ENCODE measurements at regions not wholly inside any gene's neighbourhood (a gene's known extent, or its start where the extent isn't known, plus 50 kb on each side); places are given as distances from the start of the nearest gene placed in this dataset.
"Not testable (repeated sequence)": the region's sequence is repeated elsewhere in the genome, so short reads cannot be mapped to it uniquely, and the experiment has no call there.

DNA sequence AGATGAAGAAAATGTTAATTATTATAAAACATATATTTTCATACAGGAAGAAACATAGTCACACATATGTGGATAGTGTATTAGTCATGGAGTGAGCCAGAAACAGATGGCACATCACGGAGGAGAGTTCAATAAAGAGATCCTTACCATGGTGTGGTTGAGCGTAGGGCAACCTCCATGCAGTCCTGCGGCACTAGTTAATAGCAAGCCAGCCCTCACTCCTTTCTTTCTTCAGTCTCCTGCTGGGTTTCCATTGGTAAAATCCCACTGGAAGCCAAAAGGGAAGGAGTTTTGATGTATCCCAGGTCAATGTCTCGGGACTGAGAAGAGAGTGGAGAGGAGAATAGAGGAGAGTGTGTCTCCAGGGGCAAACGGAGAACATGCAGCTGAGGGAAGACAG, 328.1 kb downstream of the NR4A2 start:
- no peak for DNase-seq

DNA sequence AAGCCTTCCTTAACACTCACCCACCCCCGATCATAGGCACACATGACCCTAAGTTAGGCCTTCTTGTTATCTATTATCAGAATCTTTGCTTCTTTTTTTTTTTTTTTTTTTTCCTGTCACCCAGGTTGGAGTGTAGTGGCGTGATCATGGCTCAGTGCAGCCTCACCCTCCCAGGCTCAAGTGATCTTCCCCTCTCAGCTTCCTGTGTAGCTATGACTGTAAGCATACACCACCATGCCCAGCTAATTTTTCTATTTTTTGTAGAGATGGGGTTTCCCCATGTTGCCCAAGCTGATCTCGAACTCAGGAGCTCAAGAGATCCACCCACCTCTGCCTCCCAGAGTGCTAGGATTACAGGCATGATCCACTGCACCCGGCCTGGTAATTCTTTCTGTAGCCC, 328.7 kb downstream of the NR4A2 start:
- DNase-seq, result no peak

DNA sequence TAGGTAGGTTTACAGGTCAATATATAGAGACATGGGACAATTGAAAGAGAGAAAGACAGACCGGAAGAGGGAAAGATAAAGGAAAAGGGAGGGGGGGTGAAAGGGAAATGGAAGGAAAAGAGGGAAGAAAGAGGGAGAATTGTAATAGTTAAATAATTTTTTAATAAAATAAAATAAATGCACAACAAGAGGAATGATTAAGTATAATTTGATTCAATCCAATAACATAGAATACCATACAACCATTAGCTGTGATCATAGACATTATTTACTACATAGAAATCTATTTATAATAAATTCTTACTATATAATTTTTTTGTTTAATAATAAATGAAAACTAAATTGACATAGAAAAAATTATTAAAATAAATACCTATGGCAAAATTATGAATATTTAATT, 330.7 kb downstream of the NR4A2 start:
- no peak for DNase-seq

DNA sequence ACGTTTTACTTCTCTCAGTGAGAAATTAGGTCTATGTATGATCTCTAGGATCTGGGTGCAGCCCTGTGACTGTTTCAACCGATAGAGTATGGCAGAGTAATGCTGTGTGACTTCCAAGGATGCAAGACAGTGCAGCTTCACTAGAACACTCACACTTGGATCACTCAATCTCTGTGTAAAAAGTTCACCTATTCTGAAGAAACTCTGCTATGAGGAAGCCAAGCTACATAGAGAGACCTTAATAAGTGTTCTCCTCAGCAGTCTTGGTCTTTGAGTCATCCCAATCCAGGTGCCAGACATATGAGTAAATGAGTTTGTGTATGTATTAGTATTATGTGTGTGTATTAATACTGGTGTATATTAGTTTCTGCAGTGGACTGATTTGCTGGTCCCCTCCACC, 335.0 kb downstream of the NR4A2 start:
- no peak for DNase-seq

DNA sequence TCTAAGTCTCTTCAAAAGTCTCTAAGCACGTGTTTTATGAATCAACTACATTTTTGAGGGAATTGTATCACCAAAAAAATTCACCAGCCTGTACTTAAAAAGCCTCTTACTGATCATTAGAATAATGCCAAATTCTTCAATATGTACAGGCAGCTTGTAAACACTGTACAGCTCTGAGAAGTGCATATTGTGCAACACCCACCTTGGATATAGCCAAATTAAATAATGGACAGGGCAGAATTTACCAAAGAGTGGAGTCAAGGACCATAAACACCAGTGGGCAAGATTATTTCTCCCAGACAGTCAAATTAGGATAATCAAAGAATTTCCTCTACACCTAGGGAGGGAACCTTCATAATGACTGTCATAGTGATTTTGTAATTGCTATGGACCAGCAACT, 338.2 kb downstream of the NR4A2 start:
- no peak for DNase-seq

DNA sequence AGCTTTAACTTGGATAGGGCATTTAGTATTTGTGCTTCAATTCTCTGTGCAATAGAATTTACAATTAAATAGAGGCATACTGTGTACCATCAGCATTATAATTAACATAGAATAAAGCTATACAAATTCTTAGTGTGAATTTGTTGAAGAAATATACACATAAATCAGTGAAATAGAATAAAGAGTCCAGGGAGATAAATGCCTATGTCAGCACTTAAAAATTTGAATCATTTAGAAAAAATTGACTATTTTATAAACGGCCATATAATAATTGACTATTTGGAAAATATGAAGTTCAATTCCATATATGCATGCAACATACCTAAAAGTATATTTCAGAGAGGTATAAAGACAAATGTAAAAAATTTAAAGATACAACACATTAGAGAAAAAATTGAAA, 348.7 kb downstream of the NR4A2 start:
- no peak for DNase-seq

DNA sequence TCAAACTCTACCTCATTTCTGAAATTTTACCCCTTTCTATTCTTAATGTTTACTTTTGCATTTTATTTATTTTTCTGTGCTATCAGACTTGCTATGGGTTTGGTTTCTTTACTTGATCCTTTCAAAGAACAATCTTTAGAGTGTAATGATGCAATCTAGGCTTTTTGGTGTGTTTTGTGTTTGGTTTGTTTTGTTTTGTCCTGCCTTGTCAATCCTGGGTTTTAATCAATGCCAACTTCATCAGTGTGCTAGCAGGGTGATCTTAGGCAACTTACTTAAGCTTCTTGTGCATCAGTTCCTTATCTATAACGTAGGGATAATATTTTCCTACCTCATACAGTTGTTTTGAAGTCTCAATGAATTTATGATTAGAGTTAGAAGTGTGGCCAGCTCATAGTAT, 350.4 kb downstream of the NR4A2 start:
- DNase-seq, result no peak

DNA sequence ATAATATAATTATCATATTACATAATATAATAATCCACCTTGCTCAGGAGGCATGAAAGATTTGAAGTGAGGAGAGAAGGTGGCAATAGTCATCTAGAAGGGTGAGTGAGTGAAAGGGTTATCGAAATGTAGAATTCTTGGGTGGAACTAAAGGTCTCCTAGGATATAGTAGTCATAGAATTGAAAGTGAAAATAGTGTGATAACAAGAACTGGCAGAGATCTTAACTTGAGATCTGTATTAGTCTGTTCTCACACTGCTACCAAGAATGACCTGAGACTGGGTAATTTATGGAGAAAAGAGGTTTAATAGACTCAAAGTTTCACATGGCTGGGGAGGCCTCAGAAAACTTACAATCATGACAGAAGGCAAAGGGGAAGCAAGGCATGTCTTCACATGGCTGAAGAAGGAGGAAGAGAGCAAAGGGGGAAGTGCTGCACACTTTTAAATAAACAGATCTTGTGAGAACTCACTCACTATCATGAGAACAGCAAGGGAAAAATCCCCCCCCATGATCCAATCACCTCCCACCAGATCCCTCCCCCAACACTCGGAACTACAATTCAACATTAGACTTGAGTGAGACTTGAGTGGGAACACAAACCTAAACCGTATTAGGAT, 351.5 kb downstream of the NR4A2 start:
- DNase-seq, result no peak

DNA sequence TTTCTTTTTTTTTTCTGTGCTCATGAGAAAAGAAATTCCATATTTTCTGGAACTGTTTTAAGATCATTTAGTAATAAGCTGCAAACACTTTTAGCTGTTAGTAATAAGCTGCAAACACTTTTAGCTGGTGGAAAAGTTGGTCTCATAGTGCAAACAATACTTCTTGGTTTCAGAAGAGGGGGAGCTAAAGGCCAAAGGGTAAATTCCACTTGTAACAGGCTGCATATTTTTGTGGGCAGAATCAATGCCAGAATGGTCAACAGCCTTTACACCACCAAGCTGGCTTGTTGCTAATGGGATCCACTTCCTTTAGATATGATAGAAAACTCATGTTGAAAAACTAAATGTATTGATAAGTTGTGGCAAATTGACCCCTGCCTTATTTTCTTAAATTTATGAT, 356.8 kb downstream of the NR4A2 start:
- DNase-seq, result no peak

DNA sequence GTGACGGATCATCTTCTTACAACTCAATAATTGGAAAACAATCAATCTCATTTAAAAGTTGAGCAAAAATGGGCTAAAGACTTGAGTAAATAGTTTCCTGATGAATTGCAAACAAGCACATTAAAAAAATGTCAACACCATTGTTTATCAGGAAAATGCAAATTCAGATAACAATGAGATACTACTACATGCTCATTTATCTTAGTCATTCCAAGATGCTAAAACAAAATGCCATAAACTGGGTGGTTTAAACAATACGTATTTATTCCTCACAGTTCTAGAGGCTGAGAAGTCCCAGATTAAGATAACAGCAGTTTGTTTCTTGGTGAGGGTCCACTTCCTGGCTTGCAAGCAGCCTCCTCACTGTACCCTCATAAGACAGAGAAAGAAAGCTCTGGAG, 359.6 kb downstream of the NR4A2 start:
- no peak for DNase-seq

DNA sequence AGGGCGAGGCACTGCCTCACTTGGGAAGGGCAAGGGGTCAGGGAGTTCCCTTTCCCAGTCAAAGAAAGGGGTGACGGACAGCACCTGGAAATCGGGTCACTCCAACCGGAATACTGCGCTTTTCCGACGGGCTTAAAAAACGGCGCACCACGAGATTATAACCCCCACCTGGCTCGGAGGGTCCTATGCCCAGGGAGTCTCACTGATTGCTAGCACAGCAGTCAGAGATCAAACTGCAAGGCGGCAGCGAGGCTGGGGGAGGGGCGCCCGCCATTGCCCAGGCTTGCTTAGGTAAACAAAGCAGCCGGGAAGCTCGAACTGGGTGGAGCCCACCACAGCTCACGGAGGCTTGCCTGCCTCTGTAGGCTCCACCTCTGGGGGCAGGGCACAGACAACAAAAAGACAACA, 366.5 kb downstream of the NR4A2 start:
- not testable (repeated sequence) for DNase-seq

DNA sequence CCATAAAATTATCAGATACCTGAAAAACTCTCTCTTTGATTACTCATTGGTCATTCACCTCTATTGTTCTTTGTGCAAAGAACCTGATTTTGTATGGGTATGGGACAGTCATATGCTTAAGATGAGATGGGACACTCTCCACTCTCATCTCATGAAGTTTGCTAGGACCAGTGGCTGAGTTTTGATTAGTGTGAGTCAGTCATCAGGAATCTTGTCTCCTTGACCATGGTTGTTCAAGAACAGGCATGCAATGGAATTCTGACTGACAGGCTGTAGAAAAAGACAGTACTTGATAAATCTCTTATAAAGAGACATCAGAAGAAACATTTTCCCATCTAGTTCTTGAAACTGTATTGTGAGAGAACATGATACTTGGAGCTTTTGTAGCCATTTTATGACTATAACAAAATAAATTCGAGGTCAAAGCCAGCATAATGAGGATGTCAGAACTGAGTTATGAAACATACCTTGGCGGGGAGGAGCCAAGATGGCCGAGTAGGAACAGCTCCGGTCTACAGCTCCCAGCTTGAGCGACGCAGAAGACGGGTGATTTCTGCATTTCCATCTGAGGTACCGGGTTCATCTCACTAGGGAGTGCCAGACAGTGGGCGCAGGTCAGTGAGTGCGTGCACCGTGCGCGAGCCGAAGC, 367.0 kb downstream of the NR4A2 start:
- DNase-seq, result no peak

DNA sequence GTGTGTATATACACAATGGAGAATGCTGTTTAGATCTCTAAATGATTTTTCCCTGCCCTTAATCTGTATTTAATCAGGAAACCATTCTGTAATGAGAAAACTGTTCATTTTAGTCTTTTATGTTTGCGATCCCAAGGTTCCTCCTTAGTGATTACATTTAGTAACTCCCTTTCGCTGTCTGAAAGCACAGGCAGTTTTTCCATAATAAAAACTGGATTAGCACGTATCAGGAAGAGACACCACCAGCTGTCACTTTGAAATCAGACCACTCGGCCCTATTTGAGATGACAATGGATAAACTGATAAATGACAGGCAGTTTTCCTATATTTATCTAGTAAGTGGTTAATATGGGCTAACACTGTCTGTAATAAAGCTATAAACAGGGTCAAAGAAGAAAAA, 370.9 kb downstream of the NR4A2 start:
- no peak for DNase-seq

DNA sequence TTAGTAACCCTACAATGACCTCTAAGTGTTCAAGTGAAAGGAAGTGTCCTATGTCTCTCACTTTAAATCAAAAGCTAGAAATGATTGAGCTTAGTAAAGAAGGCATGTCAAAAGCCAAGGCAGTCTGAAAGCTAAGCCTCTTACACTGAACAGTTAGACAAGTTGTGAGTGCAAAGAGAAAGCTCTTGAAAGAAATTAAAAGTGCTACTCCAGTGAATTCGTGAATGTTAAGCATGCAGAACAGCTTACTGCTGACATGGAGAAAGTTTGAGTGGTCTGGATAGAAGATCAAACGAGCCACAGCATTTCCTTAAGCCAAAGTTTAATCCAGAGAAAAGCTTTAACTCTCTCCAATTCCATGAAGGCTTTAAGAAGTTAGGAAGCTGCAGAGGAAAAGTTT, 373.7 kb downstream of the NR4A2 start:
- no peak for DNase-seq

DNA sequence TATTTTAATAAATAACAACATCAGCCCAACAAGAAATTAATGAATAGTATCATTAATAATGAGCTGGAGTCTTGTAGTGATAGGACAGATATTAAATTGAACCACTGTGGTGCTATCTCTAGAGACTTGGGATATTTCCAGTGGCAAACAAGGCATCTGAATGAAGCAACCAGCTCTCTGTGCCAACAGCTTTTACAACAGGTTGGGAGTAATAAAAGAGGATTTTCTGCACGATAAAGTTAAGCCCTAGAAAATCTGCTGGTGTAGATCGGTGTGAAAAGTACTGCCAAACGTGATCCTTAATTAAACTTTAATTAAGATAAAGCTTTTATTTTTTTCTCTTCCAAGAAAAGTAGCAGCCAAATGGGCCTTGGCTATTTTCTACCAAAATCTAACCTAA, 385.5 kb downstream of the NR4A2 start:
- no peak for DNase-seq

DNA sequence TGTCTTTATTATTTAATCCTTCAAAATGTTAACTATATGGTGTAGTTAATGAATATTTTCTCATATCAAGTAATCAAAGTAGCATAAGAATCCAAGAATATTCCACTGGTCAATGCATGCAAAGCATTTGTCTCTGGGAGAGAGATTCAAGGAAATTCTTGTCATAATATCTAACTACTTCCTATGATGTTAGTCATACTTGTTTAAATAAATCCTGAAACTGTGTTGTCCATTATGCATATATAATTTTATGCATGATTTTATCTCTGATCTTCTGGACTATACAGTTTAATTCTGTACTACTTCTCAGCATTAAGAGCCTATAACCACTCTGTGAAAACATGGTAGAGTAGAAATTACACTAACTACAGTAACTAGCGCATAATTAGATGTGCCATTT, 388.3 kb downstream of the NR4A2 start:
- no peak for DNase-seq

DNA sequence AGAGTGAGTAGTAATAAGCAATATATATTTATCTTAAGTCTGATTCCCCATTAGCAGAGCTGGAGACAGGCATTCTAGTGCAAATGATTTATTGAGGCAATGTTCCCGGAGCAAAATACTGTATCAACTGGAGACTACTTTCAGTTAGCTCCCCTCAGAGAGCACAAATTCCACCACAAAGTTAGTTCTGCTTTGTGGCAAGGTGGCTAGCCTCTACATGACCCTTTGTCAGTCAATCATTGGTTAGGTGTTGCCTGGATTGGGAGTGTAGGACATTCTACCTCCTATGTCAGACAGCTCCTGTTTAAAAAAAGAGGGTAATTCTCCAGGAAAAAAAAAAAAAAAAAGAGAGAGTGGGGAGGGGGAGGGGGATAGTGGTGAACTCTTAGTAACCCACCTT, 402.2 kb downstream of the NR4A2 start:
- no peak for DNase-seq

DNA sequence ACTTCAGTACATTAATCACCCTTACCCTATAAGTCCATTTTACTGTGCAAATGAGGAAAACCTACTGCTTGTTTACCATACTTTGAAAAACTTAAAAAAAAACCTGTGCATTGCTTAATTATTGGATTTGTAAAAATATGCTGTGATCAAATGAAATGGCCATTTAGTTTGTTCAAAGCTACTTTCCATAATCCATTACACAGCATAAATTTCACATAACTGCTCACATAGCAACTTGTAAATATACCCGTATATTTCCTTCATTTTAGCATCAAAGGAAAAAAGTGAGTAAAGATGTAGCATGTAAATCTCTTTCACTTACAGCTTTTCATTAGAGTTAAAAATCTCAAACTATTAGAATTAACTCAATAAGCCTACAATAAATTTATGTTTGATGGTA, 415.1 kb downstream of the NR4A2 start:
- DNase-seq, result no peak

DNA sequence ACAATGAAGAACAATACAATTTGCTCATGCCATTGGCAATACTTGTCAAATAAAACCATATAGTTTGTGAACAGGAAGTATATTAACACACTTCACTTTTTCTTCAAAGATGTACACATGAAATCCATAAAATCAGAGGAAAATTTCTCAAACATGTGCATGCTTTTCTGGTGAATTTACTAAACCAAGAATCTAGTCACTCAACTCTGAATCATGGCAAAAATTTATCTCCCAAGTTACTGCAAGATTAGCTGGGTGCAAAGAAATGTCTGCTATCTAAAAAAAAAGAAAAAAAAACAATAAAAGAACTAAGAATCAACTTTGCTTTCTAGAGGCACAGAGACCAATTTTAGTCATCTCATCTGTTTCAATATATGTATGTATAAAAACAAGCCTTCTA, 419.2 kb downstream of the NR4A2 start:
- no peak for DNase-seq

DNA sequence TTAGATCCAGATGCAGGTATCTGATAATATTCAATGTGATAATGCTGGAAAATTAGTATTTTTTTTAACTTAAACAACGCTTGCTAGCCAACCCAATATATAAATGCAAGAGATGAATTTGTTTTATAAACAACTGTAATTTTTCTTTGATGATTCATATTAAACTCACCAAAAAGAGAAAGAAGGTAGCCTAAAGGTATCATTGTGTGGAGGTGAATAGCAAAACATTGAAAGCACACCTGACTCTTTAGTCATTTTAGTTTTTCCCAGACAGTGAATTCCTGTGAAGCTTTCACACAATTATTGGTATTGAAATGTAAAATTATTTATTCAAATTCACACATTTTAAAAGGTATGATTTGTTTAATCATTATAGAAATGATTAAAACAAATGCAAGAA, 424.0 kb downstream of the NR4A2 start:
- DNase-seq, result no peak

DNA sequence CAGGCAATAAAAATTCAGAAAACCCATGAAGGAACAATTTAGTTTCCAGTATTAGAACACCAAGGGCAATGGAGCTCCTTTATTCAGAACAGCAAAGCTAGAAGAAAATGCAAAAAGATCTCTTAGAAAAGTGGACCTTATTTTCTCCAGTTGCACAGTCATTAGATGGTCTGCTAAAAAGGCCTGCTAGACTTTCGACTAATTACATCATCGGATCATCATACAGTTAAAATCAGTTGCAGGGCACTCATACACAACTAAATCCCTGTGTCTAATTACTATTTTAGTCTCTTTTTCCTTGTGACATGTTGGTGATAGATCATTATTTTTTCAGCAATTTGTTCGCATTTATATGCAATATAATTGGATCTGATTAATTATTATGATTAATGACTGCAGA, 425.3 kb downstream of the NR4A2 start:
- DNase-seq, result no peak

DNA sequence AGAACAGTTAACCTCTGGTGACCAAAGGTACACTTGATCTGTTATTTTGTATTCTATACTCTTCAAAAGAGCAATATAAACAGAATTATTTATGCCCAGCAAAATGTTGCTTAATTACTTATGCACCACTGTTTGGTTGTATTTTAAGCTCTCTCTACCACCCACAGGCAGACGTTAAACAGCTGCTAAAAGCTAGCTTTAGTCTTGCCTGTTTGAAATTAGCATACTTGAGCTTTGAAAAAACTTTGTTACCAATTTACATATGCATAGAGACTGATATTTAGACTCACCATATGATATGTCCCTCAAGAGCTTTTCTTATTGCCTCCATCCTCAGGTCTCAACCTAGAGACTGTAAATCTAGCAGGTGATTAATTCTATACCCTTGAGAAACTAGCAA, 426.9 kb downstream of the NR4A2 start:
- no peak for DNase-seq

DNA sequence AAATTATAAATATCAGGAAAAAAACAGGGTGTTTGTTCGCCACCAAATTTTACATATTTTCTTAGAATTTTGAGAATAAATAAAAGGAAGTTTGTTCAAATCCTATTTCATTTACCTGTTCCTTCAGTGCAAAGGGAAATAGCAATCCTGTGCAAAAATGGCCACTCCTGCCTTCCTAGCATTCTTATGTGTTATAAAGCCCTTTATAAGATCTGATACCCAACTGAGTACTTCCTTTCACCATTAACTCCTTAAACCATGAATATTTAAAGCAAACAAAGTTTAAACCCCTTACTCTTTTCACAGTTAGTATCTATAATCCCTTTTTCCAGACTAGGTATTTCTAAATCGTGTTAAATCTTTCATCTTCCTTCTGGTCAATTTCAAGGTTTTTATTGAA, 427.8 kb downstream of the NR4A2 start:
- no peak for DNase-seq

DNA sequence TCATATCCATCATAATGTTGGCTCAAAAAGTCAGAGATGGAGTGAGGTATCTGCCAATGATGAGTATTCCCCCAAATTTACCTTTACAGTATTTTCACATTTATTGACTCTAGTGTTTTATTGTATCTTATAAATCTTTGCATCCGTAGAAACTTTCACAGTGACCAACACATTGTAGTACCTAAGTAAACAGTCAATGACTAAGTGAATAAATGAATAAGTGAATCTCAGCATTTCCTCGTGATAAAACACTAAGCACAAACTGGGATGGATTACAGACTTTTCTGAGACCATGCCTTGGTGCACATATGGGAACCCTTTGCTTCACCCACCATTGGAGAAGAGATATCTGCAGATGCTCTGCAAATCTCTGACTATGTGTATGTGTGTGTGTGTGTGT, 429.9 kb downstream of the NR4A2 start:
- DNase-seq, result no peak

DNA sequence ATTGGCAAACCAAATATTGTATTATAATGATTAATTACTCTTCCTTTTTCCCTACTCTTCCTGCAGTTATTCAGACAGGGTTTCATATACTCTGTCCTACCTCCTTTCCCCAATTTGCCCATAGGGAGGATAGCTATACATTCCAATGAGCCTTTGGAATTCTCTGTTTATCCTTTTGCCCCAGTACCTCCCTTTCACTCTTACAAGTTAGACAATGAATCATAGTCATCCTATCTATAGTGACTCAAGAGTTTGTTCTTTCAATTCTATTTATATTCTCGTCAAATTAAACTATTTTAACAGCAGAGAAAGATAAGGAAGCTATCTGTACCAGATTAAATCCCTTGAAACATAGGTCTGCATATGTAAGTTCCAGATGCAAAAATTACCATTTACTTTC, 437.5 kb downstream of the NR4A2 start:
- DNase-seq, result no peak

Data from stimulated activated CD4-positive, alpha-beta T cell treated with anti-CD3 and anti-CD28 coated beads, Interleukin-4, amount 100 ng/mL, for 1 hour (primary cell).